ENCODE measurements at regions not wholly inside any gene's neighbourhood (a gene's known extent, or its start where the extent isn't known, plus 50 kb on each side); places are given as distances from the start of the nearest gene placed in this dataset.

GRCh38 chr14:87217023-87217422 is 776.0 kb downstream of the GALC start:
- no peak overlapping the region for H3K27ac Mint-ChIP-seq
- no peaks in the 10 kb centered on the region for H3K36me3 Mint-ChIP-seq (ENCODE audit: low read depth)
- H3K4me3 Mint-ChIP-seq: no peak overlapping the region
- no peak for ATAC-seq
- no peak for DNase-seq
- no peaks in the 10 kb centered on the region for H3K27me3 Mint-ChIP-seq
- H3K4me1 Mint-ChIP-seq: no peaks in the 10 kb centered on the region
- H3K9me3 Mint-ChIP-seq: peaks cover 3% of the 10 kb centered on the region

- Mint-ChIP-seq H3K4me3 (no peak overlapping the region), H3K36me3 (ENCODE audit: low read depth) (no peaks in the 10 kb centered on the region), H3K27ac (no peak overlapping the region), H3K4me1 (no peaks in the 10 kb centered on the region), H3K9me3 (peaks cover 4% of the 10 kb centered on the region), H3K27me3 (no peaks in the 10 kb centered on the region)
- ATAC-seq (no peak), DNase-seq (no peak)
Observed at GRCh38 chr14:87214558-87214957, 778.4 kb downstream of the GALC start.

GRCh38 chr14:87207756-87208155 is 785.2 kb downstream of the GALC start:
- no peaks in the 10 kb centered on the region for H3K27me3 Mint-ChIP-seq
- H3K4me3 Mint-ChIP-seq: no peak overlapping the region
- no peak for ATAC-seq
- H3K4me1 Mint-ChIP-seq: no peaks in the 10 kb centered on the region
- no peak overlapping the region for H3K27ac Mint-ChIP-seq
- DNase-seq: no peak
- peaks cover 7% of the 10 kb centered on the region for H3K9me3 Mint-ChIP-seq
- no peaks in the 10 kb centered on the region for H3K36me3 Mint-ChIP-seq (ENCODE audit: low read depth)

GRCh38 chr14:87205811-87206210 is 787.2 kb downstream of the GALC start:
- H3K27me3 Mint-ChIP-seq: no peaks in the 10 kb centered on the region
- no peaks in the 10 kb centered on the region for H3K36me3 Mint-ChIP-seq (ENCODE audit: low read depth)
- ATAC-seq (no peak), DNase-seq (no peak)
- H3K4me3 Mint-ChIP-seq: no peak overlapping the region
- H3K4me1 Mint-ChIP-seq: no peaks in the 10 kb centered on the region
- H3K27ac Mint-ChIP-seq: no peak overlapping the region
- peaks cover 8% of the 10 kb centered on the region for H3K9me3 Mint-ChIP-seq

DNA sequence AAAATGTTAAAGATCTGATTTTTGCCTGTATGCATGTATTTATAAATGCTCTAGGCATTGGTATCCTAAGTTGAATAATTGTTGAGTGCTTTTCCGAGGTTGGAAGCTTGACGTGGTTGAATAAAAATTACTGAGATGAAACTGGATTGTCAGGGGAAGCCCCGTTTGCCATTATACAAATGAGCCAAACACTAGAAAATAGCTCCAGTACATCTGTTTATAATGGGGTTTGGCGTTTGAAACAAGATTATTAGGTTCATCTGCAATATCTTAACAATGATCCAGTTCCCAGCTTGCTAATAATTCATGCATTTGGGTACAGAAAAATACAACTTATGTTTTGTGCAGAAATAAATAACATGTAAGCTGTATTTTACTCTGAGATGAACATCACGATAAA is 789.6 kb downstream of the GALC start:
- no peaks in the 10 kb centered on the region for H3K27me3 Mint-ChIP-seq
- no peaks in the 10 kb centered on the region for H3K4me1 Mint-ChIP-seq
- ATAC-seq: no peak
- H3K36me3 Mint-ChIP-seq (ENCODE audit: low read depth): no peaks in the 10 kb centered on the region
- DNase-seq: no peak
- no peak overlapping the region for H3K4me3 Mint-ChIP-seq
- H3K9me3 Mint-ChIP-seq: peaks cover 8% of the 10 kb centered on the region
- no peak overlapping the region for H3K27ac Mint-ChIP-seq

DNA sequence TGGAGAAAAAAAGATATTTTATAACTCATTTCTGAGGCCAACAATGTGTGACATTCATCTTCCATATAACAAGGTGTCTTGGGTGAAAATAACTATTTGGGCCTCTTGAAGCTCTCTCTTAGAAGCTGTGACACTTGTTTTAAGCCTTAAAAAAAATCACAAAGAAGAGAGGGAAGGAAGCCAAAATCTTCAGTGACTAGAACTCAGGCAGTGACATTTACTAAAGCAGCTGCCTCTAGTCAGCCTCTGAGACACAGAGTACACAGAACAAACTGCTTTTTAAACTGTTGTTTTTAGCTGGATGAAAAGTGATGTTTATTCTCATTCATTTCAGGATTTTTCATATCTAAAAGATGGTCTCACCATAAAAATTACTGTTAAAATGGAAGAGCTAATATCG is 793.6 kb downstream of the GALC start:
- Mint-ChIP-seq H3K36me3 (ENCODE audit: low read depth) (no peaks in the 10 kb centered on the region), H3K9me3 (peaks cover 14% of the 10 kb centered on the region), H3K4me3 (no peak overlapping the region), H3K27ac (no peak overlapping the region), H3K27me3 (no peaks in the 10 kb centered on the region), H3K4me1 (no peaks in the 10 kb centered on the region)
- ATAC-seq (no peak), DNase-seq (no peak)

DNA sequence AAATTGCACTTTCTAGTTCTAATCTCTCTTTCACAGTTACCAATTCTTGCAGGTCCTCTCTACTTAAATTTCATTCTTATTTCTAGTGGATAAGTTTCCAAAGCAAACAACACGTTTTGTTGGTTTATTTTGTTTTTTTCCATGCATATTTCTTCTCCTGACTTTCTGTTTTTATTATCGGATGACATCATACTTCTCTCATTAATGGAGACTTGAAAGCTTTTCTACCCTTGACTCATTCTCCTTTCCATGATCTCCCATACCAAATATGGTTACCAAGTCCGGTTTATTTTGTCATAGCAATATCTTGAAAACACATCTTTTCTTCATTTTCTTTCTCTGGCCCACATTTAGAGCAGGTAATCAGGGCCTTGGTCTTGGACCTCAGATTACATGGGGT is 796.5 kb downstream of the GALC start:
- no peak for DNase-seq
- Mint-ChIP-seq H3K9me3 (peaks cover 22% of the 10 kb centered on the region), H3K4me1 (no peaks in the 10 kb centered on the region), H3K4me3 (no peak overlapping the region), H3K27me3 (no peaks in the 10 kb centered on the region), H3K27ac (no peak overlapping the region), H3K36me3 (ENCODE audit: low read depth) (no peaks in the 10 kb centered on the region)
- no peak for ATAC-seq

DNA sequence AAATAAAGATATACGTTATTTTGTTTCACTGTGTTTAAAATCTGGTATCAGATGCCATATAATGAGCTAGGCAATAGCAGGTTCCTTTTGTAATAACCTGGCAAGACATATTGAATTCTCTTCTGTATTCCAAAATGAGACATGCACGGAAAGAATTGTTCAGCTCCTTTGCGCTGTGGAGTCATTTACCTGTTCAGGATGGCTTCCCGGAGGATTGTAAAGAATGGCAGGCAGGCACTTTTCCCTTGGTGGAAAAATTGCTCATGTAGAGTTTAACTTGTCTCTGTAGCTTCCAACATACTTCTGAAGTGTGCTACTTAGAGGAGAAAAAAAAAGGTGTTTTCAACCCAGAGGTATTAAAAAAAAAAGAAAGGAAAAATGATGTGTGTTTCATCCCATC is 805.2 kb downstream of the GALC start:
- Mint-ChIP-seq H3K4me3 (no peak overlapping the region), H3K36me3 (ENCODE audit: low read depth) (no peaks in the 10 kb centered on the region), H3K4me1 (no peaks in the 10 kb centered on the region), H3K27me3 (no peaks in the 10 kb centered on the region), H3K27ac (no peak overlapping the region), H3K9me3 (peaks cover 24% of the 10 kb centered on the region)
- no peak for ATAC-seq
- DNase-seq: no peak

GRCh38 chr14:87186737-87187136 is 806.2 kb downstream of the GALC start:
- H3K27ac Mint-ChIP-seq: no peak overlapping the region
- H3K36me3 Mint-ChIP-seq (ENCODE audit: low read depth): no peaks in the 10 kb centered on the region
- H3K27me3 Mint-ChIP-seq: no peaks in the 10 kb centered on the region
- H3K4me3 Mint-ChIP-seq: no peak overlapping the region
- H3K4me1 Mint-ChIP-seq: no peaks in the 10 kb centered on the region
- DNase-seq (no peak), ATAC-seq (no peak)
- peaks cover 23% of the 10 kb centered on the region for H3K9me3 Mint-ChIP-seq

DNA sequence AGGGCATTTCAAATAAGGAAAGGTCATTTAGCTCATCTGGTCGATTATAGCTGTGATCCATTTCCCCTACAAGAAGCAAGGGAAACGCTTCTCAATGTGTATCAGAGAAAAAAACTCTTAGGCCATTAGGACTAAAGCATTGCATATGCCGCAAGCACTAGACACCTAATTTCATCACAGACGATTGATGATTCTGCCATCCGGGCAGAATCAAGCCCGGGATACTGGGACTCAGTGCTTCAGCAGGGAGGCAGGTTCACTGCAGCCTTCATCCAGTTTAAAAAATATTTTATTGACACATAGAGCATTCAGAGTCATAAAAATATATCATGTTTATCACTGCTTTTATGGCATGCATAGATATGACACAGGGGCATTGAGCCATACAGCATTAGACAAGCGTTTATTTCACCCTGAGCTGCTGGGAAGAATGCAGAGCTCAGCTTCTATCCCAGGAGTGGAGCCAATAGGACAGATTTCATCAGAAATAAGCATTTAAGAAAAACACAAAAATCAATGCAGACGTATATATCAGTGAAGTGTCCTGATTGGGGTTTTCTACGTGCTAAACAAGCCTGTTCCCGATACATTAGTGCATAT is 806.9 kb downstream of the GALC start:
- no peak overlapping the region for H3K27ac Mint-ChIP-seq
- ATAC-seq (no peak), DNase-seq (no peak)
- H3K9me3 Mint-ChIP-seq: peaks cover 21% of the 10 kb centered on the region
- no peaks in the 10 kb centered on the region for H3K27me3 Mint-ChIP-seq
- H3K4me1 Mint-ChIP-seq: no peaks in the 10 kb centered on the region
- H3K36me3 Mint-ChIP-seq (ENCODE audit: low read depth): no peaks in the 10 kb centered on the region
- no peak overlapping the region for H3K4me3 Mint-ChIP-seq

DNA sequence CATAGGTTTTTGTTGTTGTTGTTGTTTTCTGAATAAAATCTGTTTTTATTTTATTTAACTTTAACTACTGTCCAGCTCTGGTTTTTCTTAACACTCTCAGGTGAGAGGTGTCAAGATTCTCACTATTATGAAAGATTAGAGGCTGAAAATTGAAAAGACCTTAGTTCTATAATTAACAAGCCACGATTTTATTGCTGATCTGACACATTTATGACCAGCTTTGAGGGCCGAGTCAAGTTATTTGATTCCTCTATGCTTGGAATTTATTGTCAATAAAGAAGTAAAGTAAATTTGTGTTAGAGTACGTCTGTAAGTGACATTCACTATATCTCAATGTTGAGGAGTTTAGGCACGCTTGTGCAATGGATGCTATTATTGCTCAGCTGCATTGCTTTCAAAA is 808.8 kb downstream of the GALC start:
- no peaks in the 10 kb centered on the region for H3K4me1 Mint-ChIP-seq
- no peak overlapping the region for H3K4me3 Mint-ChIP-seq
- H3K27ac Mint-ChIP-seq: no peak overlapping the region
- DNase-seq (no peak), ATAC-seq (no peak)
- no peaks in the 10 kb centered on the region for H3K27me3 Mint-ChIP-seq
- no peaks in the 10 kb centered on the region for H3K36me3 Mint-ChIP-seq (ENCODE audit: low read depth)
- H3K9me3 Mint-ChIP-seq: peaks cover 7% of the 10 kb centered on the region

DNA sequence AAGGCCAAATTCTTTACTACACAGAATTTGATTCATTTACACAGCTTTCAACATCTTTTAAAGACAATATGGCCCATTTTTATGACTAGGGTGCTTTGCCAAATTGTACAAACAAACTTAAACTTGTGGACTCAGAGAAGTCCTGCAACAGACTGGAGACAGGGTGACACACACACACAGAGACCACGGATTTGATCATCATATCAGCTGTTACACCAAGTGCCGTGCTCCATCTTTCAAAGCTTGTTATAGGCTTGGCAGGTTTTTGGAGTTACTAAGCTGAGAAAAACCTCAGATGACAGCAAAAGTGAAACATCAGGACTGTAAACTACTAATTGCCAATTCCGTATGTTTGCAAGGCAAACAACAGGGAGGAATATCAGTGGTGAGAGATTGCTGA is 811.7 kb downstream of the GALC start:
- H3K4me1 Mint-ChIP-seq: no peaks in the 10 kb centered on the region

DNA sequence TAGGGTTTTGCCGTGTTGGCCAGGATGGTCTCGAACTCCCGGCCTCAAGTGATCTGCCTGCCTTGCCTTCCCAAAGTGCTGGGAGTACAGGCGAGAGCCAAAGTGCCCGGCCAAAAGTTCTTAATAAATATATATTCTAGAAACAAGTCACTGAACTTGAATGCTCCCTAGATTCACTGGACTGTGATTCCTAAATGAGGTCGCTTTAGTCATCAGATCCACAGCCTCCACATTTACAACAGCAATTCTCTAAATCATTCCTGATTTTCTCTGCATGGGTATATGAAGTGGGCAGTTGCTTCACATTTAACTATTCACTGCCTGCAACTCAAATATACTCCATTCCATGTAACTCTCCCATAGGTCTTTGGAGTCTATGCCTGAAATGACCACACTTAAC is 813.0 kb downstream of the GALC start:
- no peak overlapping the region for H3K27ac Mint-ChIP-seq

More for the DNA sequence above, 811.7 kb downstream of the GALC start:
- peaks cover 7% of the 10 kb centered on the region for H3K9me3 Mint-ChIP-seq
- H3K27ac Mint-ChIP-seq: no peak overlapping the region
- no peak for DNase-seq
- no peaks in the 10 kb centered on the region for H3K27me3 Mint-ChIP-seq
- H3K4me3 Mint-ChIP-seq: no peak overlapping the region
- ATAC-seq: no peak
- H3K36me3 Mint-ChIP-seq (ENCODE audit: low read depth): no peaks in the 10 kb centered on the region

GRCh38 chr14:87178277-87178676 is 814.7 kb downstream of the GALC start:
- H3K4me3 Mint-ChIP-seq: no peak overlapping the region
- H3K4me1 Mint-ChIP-seq: no peaks in the 10 kb centered on the region
- H3K9me3 Mint-ChIP-seq: peaks cover 4% of the 10 kb centered on the region
- ATAC-seq: no peak
- no peak overlapping the region for H3K27ac Mint-ChIP-seq
- DNase-seq: no peak
- H3K27me3 Mint-ChIP-seq: no peaks in the 10 kb centered on the region
- no peaks in the 10 kb centered on the region for H3K36me3 Mint-ChIP-seq (ENCODE audit: low read depth)

More for the DNA sequence above, 813.0 kb downstream of the GALC start:
- H3K4me3 Mint-ChIP-seq: no peak overlapping the region
- ATAC-seq (no peak), DNase-seq (no peak)
- no peaks in the 10 kb centered on the region for H3K27me3 Mint-ChIP-seq
- H3K36me3 Mint-ChIP-seq (ENCODE audit: low read depth): no peaks in the 10 kb centered on the region
- peaks cover 7% of the 10 kb centered on the region for H3K9me3 Mint-ChIP-seq
- no peaks in the 10 kb centered on the region for H3K4me1 Mint-ChIP-seq

- no peak for ATAC-seq
- Mint-ChIP-seq H3K4me1 (no peaks in the 10 kb centered on the region), H3K27me3 (no peaks in the 10 kb centered on the region), H3K4me3 (no peak overlapping the region), H3K27ac (no peak overlapping the region), H3K36me3 (ENCODE audit: low read depth) (no peaks in the 10 kb centered on the region), H3K9me3 (no peaks in the 10 kb centered on the region)
- DNase-seq: no peak
Observed at GRCh38 chr14:87175175-87175574, 817.8 kb downstream of the GALC start.

GRCh38 chr14:87171141-87171540 is 821.8 kb downstream of the GALC start:
- no peak for DNase-seq
- no peak overlapping the region for H3K27ac Mint-ChIP-seq
- no peak overlapping the region for H3K4me3 Mint-ChIP-seq
- ATAC-seq: no peak
- no peaks in the 10 kb centered on the region for H3K9me3 Mint-ChIP-seq
- no peaks in the 10 kb centered on the region for H3K27me3 Mint-ChIP-seq
- H3K36me3 Mint-ChIP-seq (ENCODE audit: low read depth): no peaks in the 10 kb centered on the region
- H3K4me1 Mint-ChIP-seq: no peaks in the 10 kb centered on the region
